Stomach (tissue), 8 donors: ENCODE measurements at regions not wholly inside any gene's neighbourhood (a gene's known extent, or its start where the extent isn't known, plus 50 kb on each side); places are given as distances from the start of the nearest gene placed in this dataset.

ENCODE experiments used
- DNase-seq, 2 donors: peaks; one replicate each; pipeline versions ENCODE4 v3.0.0 to v3.0.0-alpha.2; 2013 to 2019
- H3K27ac ChIP-seq, 5 donors: fragments of 200-600 bp in 4 of 5; sonication (generic) in 4 of 5; one replicate each; pipeline ENCODE4 v1.5.1; 2013 to 2019; ENCODE audit warnings: mild to moderate bottlenecking in 1 of 5, moderate library complexity in 1 of 5
- H3K27me3 ChIP-seq, 3 donors: fragments of 200-600 bp; sonication (generic); one replicate each; pipeline ENCODE4 v1.5.1; 2017 to 2019; ENCODE audit warnings: mixed run types in 1 of 3
- H3K36me3 ChIP-seq, 4 donors: fragments of 200-600 bp; sonication (generic); 1 replicate in 3 of 4; 2 replicates in 1 of 4; pipeline ENCODE4 v1.5.1; 2016 to 2019
- H3K4me1 ChIP-seq, 4 donors: fragments of 200-600 bp; sonication (generic); one replicate each; pipeline ENCODE4 v1.5.1; 2016 to 2019
- H3K4me3 ChIP-seq, 4 donors: fragments of 200-600 bp; sonication (generic) in 3 of 4; one replicate each; pipeline ENCODE4 v1.5.1; 2016 to 2019; ENCODE audit warnings: mild to moderate bottlenecking in 1 of 4
- H3K9me3 ChIP-seq, 4 donors: fragments of 200-600 bp; sonication (generic); one replicate each; pipeline ENCODE4 v1.5.1; 2016 to 2019
- CTCF ChIP-seq, 7 experiments: fragments of 450-650 bp in 4 of 7; fragments of 200-600 bp in 3 of 7; sonication (generic) in 3 of 7; IDR thresholded peaks; one replicate each; pipeline ENCODE4 v1.5.1; 2016 to 2019; ENCODE audit warnings: antibody characterized with exemption in 7 of 7, control low read depth in 2 of 7, mild to moderate bottlenecking in 1 of 7
- EP300 ChIP-seq: sonication (generic); formaldehyde crosslinking; IDR thresholded peaks from one replicate; pipeline ENCODE4 v1.6.1; 2017; ENCODE audit warnings: antibody characterized with exemption
- POLR2A ChIP-seq, 4 donors: fragments of 450-650 bp; IDR thresholded peaks; one replicate each; pipeline ENCODE4 v1.6.1; 2016; ENCODE audit warnings: antibody characterized with exemption in 4 of 4, control low read depth in 2 of 4, mild to moderate bottlenecking in 1 of 4, moderate library complexity in 1 of 4
- POLR2AphosphoS5 ChIP-seq, 3 donors: sonication (generic); formaldehyde crosslinking; IDR thresholded peaks; one replicate each; pipeline ENCODE4 v1.6.1; 2016; ENCODE audit warnings: antibody characterized with exemption in 3 of 3
- WGBS, 5 donors: extraction: QIAGEN DNeasy Blood & Tissue Kit in 3 of 5; methylation state at CpG; one replicate each; pipeline versions ENCODE4 v1.1.5 to v1.1.7; 2013 to 2018; 5-methylcytosine and 5-hydroxymethylcytosine counted together
- intact Hi-C: fragments of 100-400 bp; cut with DNase I; formaldehyde crosslinking; loops from one replicate; pipeline ENCODE4 v1.15.1; 2023; ENCODE audit warnings: low total_unique reads
- donor health status: healthy with polysubstance abuse.
- donor health status: Bipolar disorder and iron deficiency.
- donor health status: healthy.

DNA sequence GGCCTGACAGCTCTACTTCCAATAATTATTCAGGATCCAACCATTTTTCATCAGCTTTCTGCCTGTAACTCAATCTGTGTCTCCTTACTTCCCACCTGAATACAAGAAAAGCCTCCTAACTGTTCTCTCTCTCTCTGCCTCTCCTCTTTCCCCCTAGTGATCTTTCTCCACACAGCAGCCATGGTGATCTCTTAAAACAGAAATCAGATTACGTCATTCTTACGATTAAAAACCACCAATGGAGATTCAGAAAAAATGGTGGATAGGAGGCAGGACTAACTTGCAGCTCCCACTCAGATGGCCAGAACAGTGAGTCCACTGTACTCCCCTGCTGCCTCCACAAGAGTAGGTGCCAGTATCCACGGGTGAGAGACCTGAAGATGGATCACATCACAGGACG, 431.7 kb downstream of the MBD2 start:
- DNase-seq = no peak
- Histone ChIP-seq H3K9me3 (no peaks in the 10 kb centered on the region), H3K4me3 (no peak overlapping the region), H3K36me3 (no peaks in the 10 kb centered on the region), H3K27ac (no peak overlapping the region), H3K27me3 (no peaks in the 10 kb centered on the region), H3K4me1 (no peaks in the 10 kb centered on the region)
- TF ChIP-seq POLR2AphosphoS5 (IDR thresholded peaks at IDR 0.05) (no peak), CTCF (IDR thresholded peaks at IDR 0.05) (no peak), EP300 (no peak), POLR2A (IDR thresholded peaks at IDR 0.05) (no peak)
- 86 to 94% (median 90%) methylated on average over 4 of the region's 4 CpGs for WGBS, 5 donors
- intact Hi-C loops = no loop called here

DNA sequence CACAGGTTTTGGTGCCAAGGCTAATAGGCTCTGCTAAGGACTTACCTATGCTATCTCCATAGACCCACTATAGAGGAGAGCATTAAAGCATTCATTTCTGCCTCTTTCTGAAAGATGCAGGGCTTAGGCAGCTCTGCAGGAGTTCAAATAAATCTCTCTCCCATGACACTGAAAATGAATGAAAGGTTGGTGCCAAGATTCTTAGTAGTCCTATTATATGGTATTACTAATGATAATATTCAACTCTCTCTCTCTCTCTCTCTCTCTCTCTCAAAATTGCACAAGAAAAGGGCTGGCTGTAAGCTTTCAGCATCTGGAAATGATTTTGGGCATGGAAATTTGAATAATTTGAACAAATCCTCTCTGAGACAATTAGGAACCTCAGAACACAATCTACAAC, 433.7 kb downstream of the MBD2 start:
- no peak for TF ChIP-seq CTCF (IDR thresholded peaks at IDR 0.05)
- TF ChIP-seq EP300 = no peak
- no peak for TF ChIP-seq POLR2A (IDR thresholded peaks at IDR 0.05)
- TF ChIP-seq POLR2AphosphoS5 (IDR thresholded peaks at IDR 0.05) = no peak
- intact Hi-C loops = no loop called here
- no peaks in the 10 kb centered on the region for H3K4me1 ChIP-seq

GRCh38 chr18:53789376-53790247, 434.9 kb downstream of the MBD2 start:
- no peak for TF ChIP-seq EP300
- TF ChIP-seq POLR2AphosphoS5 (IDR thresholded peaks at IDR 0.05) = no peak
- no peak for TF ChIP-seq POLR2A (IDR thresholded peaks at IDR 0.05)
- no peak for TF ChIP-seq CTCF (IDR thresholded peaks at IDR 0.05)
- WGBS, 5 donors = 62 to 75% (median 73%) methylated on average over 4 of the region's 4 CpGs

More for the DNA sequence above, 433.7 kb downstream of the MBD2 start:
- peak in 1 of 2 donors; percentile 27 for DNase-seq
- no peaks in the 10 kb centered on the region for H3K9me3 ChIP-seq
- H3K27me3 ChIP-seq = no peaks in the 10 kb centered on the region
- no peak overlapping the region for H3K27ac ChIP-seq
- H3K36me3 ChIP-seq = no peaks in the 10 kb centered on the region
- H3K4me3 ChIP-seq = no peak overlapping the region

GRCh38 chr18:53785811-53786210, 438.7 kb downstream of the MBD2 start:
- no peak for DNase-seq
- Histone ChIP-seq H3K9me3 (no peaks in the 10 kb centered on the region), H3K36me3 (no peaks in the 10 kb centered on the region), H3K27ac (no peak overlapping the region), H3K4me3 (no peak overlapping the region), H3K4me1 (no peaks in the 10 kb centered on the region), H3K27me3 (no peaks in the 10 kb centered on the region)
- intact Hi-C loops = no loop called here
- TF ChIP-seq CTCF (IDR thresholded peaks at IDR 0.05) = no peak
- no peak for TF ChIP-seq POLR2A (IDR thresholded peaks at IDR 0.05)
- TF ChIP-seq EP300 = no peak

More at GRCh38 chr18:53789376-53790247, 434.9 kb downstream of the MBD2 start:
- H3K27ac ChIP-seq = no peak overlapping the region
- H3K4me1 ChIP-seq = no peaks in the 10 kb centered on the region
- H3K27me3 ChIP-seq = no peaks in the 10 kb centered on the region
- no peaks in the 10 kb centered on the region for H3K36me3 ChIP-seq
- no peak for DNase-seq
- no peak overlapping the region for H3K4me3 ChIP-seq
- intact Hi-C loops = no loop called here
- no peaks in the 10 kb centered on the region for H3K9me3 ChIP-seq
